WI38 (cell line): ENCODE measurements at regions not wholly inside any gene's neighbourhood (a gene's known extent, or its start where the extent isn't known, plus 50 kb on each side); places are given as distances from the start of the nearest gene placed in this dataset.

Experiments
- H3K4me3 ChIP-seq: 2 replicates; pipeline ENCODE4 v1.5.1; 2011; ENCODE audit warnings: low read depth, mild to moderate bottlenecking, control low read depth, low read length
- CTCF ChIP-seq: IDR thresholded peaks from 2 replicates; pipeline ENCODE4 v1.5.1; 2012; ENCODE audit warnings: low read depth, mild to moderate bottlenecking, control low read depth, low read length

GRCh38 chr18:30870466-30870865 lies 172.1 kb downstream of the DSC3 start:
- no peak overlapping the region for H3K4me3 ChIP-seq
- no peak for TF ChIP-seq CTCF

- TF ChIP-seq CTCF, result no peak
- no peak overlapping the region for H3K4me3 ChIP-seq
Measured at GRCh38 chr18:30862900-30863299, 179.6 kb downstream of the DSC3 start.

DNA sequence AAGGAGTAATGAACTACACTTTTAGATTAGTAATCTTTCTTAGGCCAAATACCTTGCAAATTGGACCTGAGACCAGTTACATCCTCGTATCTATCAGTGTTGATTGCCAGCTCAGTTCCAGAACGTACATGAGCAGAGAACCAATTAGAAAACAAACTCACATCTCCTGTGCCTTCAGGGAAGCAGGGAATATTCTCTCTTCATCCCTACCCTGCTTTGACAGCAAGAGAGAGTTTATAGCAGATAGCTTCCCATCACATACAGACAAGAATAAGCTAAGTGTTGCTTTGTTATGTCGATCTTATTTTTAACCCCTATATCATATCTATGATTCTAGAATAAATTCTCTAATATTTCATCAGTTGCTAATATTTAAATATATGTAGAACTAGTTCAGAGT lies 181.8 kb downstream of the DSC3 start:
- H3K4me3 ChIP-seq, result no peak overlapping the region
- no peak for TF ChIP-seq CTCF

DNA sequence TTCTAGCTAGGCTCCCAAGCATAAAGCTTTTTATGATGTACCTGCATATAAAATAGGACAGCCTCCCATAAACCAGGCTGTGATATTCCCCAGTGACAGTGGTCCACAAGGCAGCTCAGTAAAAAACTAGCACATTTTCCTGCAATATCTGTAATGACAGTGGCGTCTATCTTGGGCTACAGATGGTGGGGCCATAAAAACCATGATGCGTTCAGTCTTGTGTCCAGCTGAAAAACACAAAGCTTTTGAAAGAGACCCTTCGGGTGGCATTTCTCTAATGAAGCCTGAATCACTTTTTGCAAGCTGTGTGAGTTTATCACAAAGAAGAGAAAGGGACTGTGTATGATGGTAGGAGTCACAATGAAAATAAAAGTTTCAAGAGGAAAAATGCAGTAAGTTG lies 183.5 kb downstream of the DSC3 start:
- no peak for TF ChIP-seq CTCF
- H3K4me3 ChIP-seq, result no peak overlapping the region

GRCh38 chr18:30858560-30858959 lies 184.0 kb downstream of the DSC3 start:
- H3K4me3 ChIP-seq, result no peak overlapping the region
- no peak for TF ChIP-seq CTCF

- no peak overlapping the region for H3K4me3 ChIP-seq
- TF ChIP-seq CTCF, result no peak
Measured at GRCh38 chr18:30855762-30856161, 186.8 kb downstream of the DSC3 start.

DNA sequence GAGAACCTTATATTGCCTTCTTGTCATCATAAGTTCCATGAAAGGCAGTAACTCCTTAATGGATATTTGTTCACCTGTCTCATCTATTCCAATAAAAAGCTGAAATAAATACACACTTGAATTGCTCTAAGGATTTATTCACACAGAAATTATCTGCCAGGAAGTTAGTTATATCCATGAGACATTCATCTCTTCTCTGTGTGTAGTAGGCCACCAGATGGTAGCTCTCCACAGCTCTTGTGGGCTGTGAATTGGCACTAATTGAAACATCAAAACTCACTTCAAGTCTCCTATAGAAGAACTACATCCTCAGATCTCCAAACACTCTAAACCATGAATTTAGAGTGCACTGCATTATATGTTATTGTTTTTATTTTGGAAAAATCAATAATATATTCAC lies 189.6 kb downstream of the DSC3 start:
- H3K4me3 ChIP-seq, result no peak overlapping the region
- no peak for TF ChIP-seq CTCF
